ENCODE measurements at regions not wholly inside any gene's neighbourhood (a gene's known extent, or its start where the extent isn't known, plus 50 kb on each side); places are given as distances from the start of the nearest gene placed in this dataset.

- Mint-ChIP-seq H3K36me3 (no peaks in the 10 kb centered on the region), H3K4me1 (no peaks in the 10 kb centered on the region), H3K27me3 (ENCODE audit: insufficient read depth, low read depth) (peaks cover 3% of the 10 kb centered on the region), H3K27ac (no peak overlapping the region), H3K9me3 (peaks cover 3% of the 10 kb centered on the region), H3K4me3 (no peak overlapping the region)
- H4K20me1 ChIP-seq (ENCODE audit: low read depth) = no peaks in the 10 kb centered on the region
- H3K4me3 ChIP-seq = no peak overlapping the region
- no peak overlapping the region for H2AFZ ChIP-seq (replicated peaks)
- H3K9ac ChIP-seq = no peak overlapping the region
- peaks cover 20% of the 10 kb centered on the region for H3F3A ChIP-seq (ENCODE audit: low read depth)
- no peaks in the 10 kb centered on the region for H3K27me3 ChIP-seq
- peaks cover 9% of the 10 kb centered on the region for H3K4me1 ChIP-seq
- TF ChIP-seq EZH2phosphoT487 (IDR thresholded peaks at IDR 0.05) (no peak), EZH2 (IDR thresholded peaks at IDR 0.05) (no peak), CTCF (IDR thresholded peaks at IDR 0.05) (no peak)
- H3K9me3 ChIP-seq (ENCODE audit: low read depth) = peaks cover 11% of the 10 kb centered on the region
- H3K36me3 ChIP-seq = no peaks in the 10 kb centered on the region
- no peak for DNase-seq (ENCODE audit: low spot score)
- H3K79me2 ChIP-seq (ENCODE audit: low read depth) = no peaks in the 10 kb centered on the region
- H3K27ac ChIP-seq = no peak overlapping the region
- H3K4me2 ChIP-seq = no peak overlapping the region
Measured at GRCh38 chr17:12261354-12261753, 240.7 kb downstream of the MAP2K4 start.

GRCh38 chr17:12269751-12270150 lies 249.1 kb downstream of the MAP2K4 start:
- no peak overlapping the region for H3K27ac Mint-ChIP-seq

GRCh38 chr17:12277827-12278226 lies 257.1 kb downstream of the MAP2K4 start:
- H3K4me3 Mint-ChIP-seq = no peak overlapping the region
- no peak for DNase-seq (ENCODE audit: low spot score)

More at GRCh38 chr17:12269751-12270150, 249.1 kb downstream of the MAP2K4 start:
- Mint-ChIP-seq H3K4me1 (no peaks in the 10 kb centered on the region), H3K27me3 (ENCODE audit: insufficient read depth, low read depth) (peaks cover 2% of the 10 kb centered on the region), H3K36me3 (peaks cover 2% of the 10 kb centered on the region), H3K9me3 (peaks cover 5% of the 10 kb centered on the region), H3K4me3 (no peak overlapping the region)
- H3K9ac ChIP-seq = no peak overlapping the region
- DNase-seq (ENCODE audit: low spot score) = no peak
- H2AFZ ChIP-seq (replicated peaks) = no peak overlapping the region
- no peaks in the 10 kb centered on the region for H4K20me1 ChIP-seq (ENCODE audit: low read depth)
- H3K27me3 ChIP-seq = no peaks in the 10 kb centered on the region
- no peaks in the 10 kb centered on the region for H3F3A ChIP-seq (ENCODE audit: low read depth)
- H3K27ac ChIP-seq = no peak overlapping the region
- H3K9me3 ChIP-seq (ENCODE audit: low read depth) = peaks cover 6% of the 10 kb centered on the region
- TF ChIP-seq CTCF (IDR thresholded peaks at IDR 0.05) (no peak), EZH2 (IDR thresholded peaks at IDR 0.05) (no peak), EZH2phosphoT487 (IDR thresholded peaks at IDR 0.05) (no peak)
- H3K4me1 ChIP-seq = no peaks in the 10 kb centered on the region
- H3K36me3 ChIP-seq = peaks cover 4% of the 10 kb centered on the region
- no peaks in the 10 kb centered on the region for H3K79me2 ChIP-seq (ENCODE audit: low read depth)
- no peak overlapping the region for H3K4me3 ChIP-seq
- no peak overlapping the region for H3K4me2 ChIP-seq

GRCh38 chr17:12282056-12282455 lies 261.4 kb downstream of the MAP2K4 start:
- TF ChIP-seq EZH2 (IDR thresholded peaks at IDR 0.05) = no peak
- TF ChIP-seq CTCF (IDR thresholded peaks at IDR 0.05) = no peak
- TF ChIP-seq EZH2phosphoT487 (IDR thresholded peaks at IDR 0.05) = no peak
- H3K36me3 Mint-ChIP-seq = no peaks in the 10 kb centered on the region
- Histone ChIP-seq H3K4me1 (no peaks in the 10 kb centered on the region), H3K79me2 (ENCODE audit: low read depth) (no peaks in the 10 kb centered on the region), H3K27ac (no peak overlapping the region), H2AFZ (replicated peaks) (no peak overlapping the region), H3K4me2 (no peak overlapping the region), H3F3A (ENCODE audit: low read depth) (no peaks in the 10 kb centered on the region), H3K9ac (no peak overlapping the region), H3K27me3 (no peaks in the 10 kb centered on the region), H3K4me3 (no peak overlapping the region), H3K9me3 (ENCODE audit: low read depth) (no peaks in the 10 kb centered on the region), H3K36me3 (no peaks in the 10 kb centered on the region), H4K20me1 (ENCODE audit: low read depth) (no peaks in the 10 kb centered on the region)
- DNase-seq (ENCODE audit: low spot score) = no peak
- H3K9me3 Mint-ChIP-seq = no peaks in the 10 kb centered on the region
- no peaks in the 10 kb centered on the region for H3K27me3 Mint-ChIP-seq (ENCODE audit: insufficient read depth, low read depth)
- H3K27ac Mint-ChIP-seq = no peak overlapping the region
- H3K4me1 Mint-ChIP-seq = no peaks in the 10 kb centered on the region
- H3K4me3 Mint-ChIP-seq = no peak overlapping the region

More at GRCh38 chr17:12277827-12278226, 257.1 kb downstream of the MAP2K4 start:
- Histone ChIP-seq H3F3A (ENCODE audit: low read depth) (no peaks in the 10 kb centered on the region), H3K9ac (no peak overlapping the region), H2AFZ (replicated peaks) (no peak overlapping the region), H3K9me3 (ENCODE audit: low read depth) (peaks cover 6% of the 10 kb centered on the region), H3K4me3 (no peak overlapping the region), H3K27ac (no peak overlapping the region), H3K79me2 (ENCODE audit: low read depth) (no peaks in the 10 kb centered on the region), H4K20me1 (ENCODE audit: low read depth) (no peaks in the 10 kb centered on the region), H3K4me1 (no peaks in the 10 kb centered on the region), H3K27me3 (no peaks in the 10 kb centered on the region), H3K4me2 (no peak overlapping the region), H3K36me3 (peaks cover 4% of the 10 kb centered on the region)
- no peak overlapping the region for H3K27ac Mint-ChIP-seq
- peaks cover 2% of the 10 kb centered on the region for H3K27me3 Mint-ChIP-seq (ENCODE audit: insufficient read depth, low read depth)
- H3K4me1 Mint-ChIP-seq = no peaks in the 10 kb centered on the region
- TF ChIP-seq EZH2 (IDR thresholded peaks at IDR 0.05) = no peak
- H3K9me3 Mint-ChIP-seq = peaks cover 3% of the 10 kb centered on the region
- peaks cover 2% of the 10 kb centered on the region for H3K36me3 Mint-ChIP-seq

All from neural progenitor cell (in vitro differentiated cells).